ENCODE measurements at regions not wholly inside any gene's neighbourhood (a gene's known extent, or its start where the extent isn't known, plus 50 kb on each side); places are given as distances from the start of the nearest gene placed in this dataset.

- Mint-ChIP-seq H3K4me1 (peaks cover 4% of the 10 kb centered on the region), H3K27me3 (peaks cover 9% of the 10 kb centered on the region), H3K9me3 (ENCODE audit: low read depth) (no peaks in the 10 kb centered on the region), H3K27ac (no peak overlapping the region), H3K36me3 (ENCODE audit: low read depth) (no peaks in the 10 kb centered on the region), H3K4me3 (no peak overlapping the region)
- ChIA-PET CTCF (interaction anchor here (0.9 to 1.4 kb wide), 2 partner anchors 18 to 70 kb away, joined by 3 to 4 read pairs; no protein-coding TSS in a partner anchor), POLR2A (no interaction called here)
- DNase-seq (no peak), ATAC-seq (no peak)
- intact Hi-C loops (cut with DNase I, micrococcal nuclease) = no loop called here
These were observed 101.9 kb upstream of the SCOC start for GRCh38 chr4:140271553-140271952.

DNA sequence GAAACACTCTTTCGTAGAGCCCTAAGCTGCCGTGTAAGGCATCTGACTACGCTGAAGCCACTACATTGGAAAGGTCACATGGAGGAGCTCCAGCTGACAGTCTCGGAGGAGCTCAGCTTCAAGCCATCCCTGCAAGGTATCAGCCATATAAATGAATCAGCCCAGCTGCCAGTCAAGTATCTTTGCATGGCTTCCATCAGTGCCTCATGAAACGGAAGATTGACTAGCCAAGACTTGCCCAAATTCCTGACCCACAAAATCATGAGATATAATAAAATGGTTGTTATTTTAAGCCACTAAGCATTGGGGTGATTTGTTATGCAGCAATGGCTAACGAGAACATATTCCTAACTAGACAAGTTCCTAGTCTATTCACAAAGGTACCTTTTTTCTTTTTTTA lies 104.1 kb upstream of the SCOC start:
- CTCF ChIA-PET = interaction anchor here (0.5 kb wide), 1 partner anchor 20 kb away, joined by 3 read pairs; no protein-coding TSS in a partner anchor

GRCh38 chr4:140268186-140268841 lies 105.1 kb upstream of the SCOC start:
- ATAC-seq (no peak), DNase-seq (no peak)
- ChIA-PET POLR2A (no interaction called here), CTCF (interaction anchor here (1.5 kb wide), 1 partner anchor 92 kb away, joined by 3 read pairs; no protein-coding TSS in a partner anchor)
- no peak overlapping the region for H3K27ac Mint-ChIP-seq
- no peaks in the 10 kb centered on the region for H3K36me3 Mint-ChIP-seq (ENCODE audit: low read depth)
- H3K4me3 Mint-ChIP-seq = no peak overlapping the region
- intact Hi-C loops (cut with DNase I, micrococcal nuclease) = no loop called here
- no peaks in the 10 kb centered on the region for H3K9me3 Mint-ChIP-seq (ENCODE audit: low read depth)
- peaks cover 4% of the 10 kb centered on the region for H3K4me1 Mint-ChIP-seq
- H3K27me3 Mint-ChIP-seq = peaks cover 11% of the 10 kb centered on the region

More for the DNA sequence above, 104.1 kb upstream of the SCOC start:
- Mint-ChIP-seq H3K4me1 (peaks cover 4% of the 10 kb centered on the region), H3K27me3 (peaks cover 9% of the 10 kb centered on the region), H3K4me3 (no peak overlapping the region), H3K27ac (no peak overlapping the region), H3K36me3 (ENCODE audit: low read depth) (no peaks in the 10 kb centered on the region), H3K9me3 (ENCODE audit: low read depth) (no peaks in the 10 kb centered on the region)
- intact Hi-C loops (cut with DNase I, micrococcal nuclease) = no loop called here
- POLR2A ChIA-PET = no interaction called here
- ATAC-seq (no peak), DNase-seq (no peak)

GRCh38 chr4:140267576-140267975 lies 105.9 kb upstream of the SCOC start:
- ATAC-seq (no peak), DNase-seq (no peak)
- H3K36me3 Mint-ChIP-seq (ENCODE audit: low read depth) = no peaks in the 10 kb centered on the region
- CTCF ChIA-PET = interaction anchor here (0.7 to 1.5 kb wide), 4 partner anchors 14 to 93 kb away, joined by 3 to 4 read pairs (median 3); no protein-coding TSS in a partner anchor
- POLR2A ChIA-PET = no interaction called here
- H3K4me3 Mint-ChIP-seq = no peak overlapping the region
- H3K9me3 Mint-ChIP-seq (ENCODE audit: low read depth) = no peaks in the 10 kb centered on the region
- intact Hi-C loops (cut with DNase I, micrococcal nuclease) = no loop called here
- H3K27ac Mint-ChIP-seq = no peak overlapping the region
- H3K27me3 Mint-ChIP-seq = peaks cover 13% of the 10 kb centered on the region
- peaks cover 4% of the 10 kb centered on the region for H3K4me1 Mint-ChIP-seq

DNA sequence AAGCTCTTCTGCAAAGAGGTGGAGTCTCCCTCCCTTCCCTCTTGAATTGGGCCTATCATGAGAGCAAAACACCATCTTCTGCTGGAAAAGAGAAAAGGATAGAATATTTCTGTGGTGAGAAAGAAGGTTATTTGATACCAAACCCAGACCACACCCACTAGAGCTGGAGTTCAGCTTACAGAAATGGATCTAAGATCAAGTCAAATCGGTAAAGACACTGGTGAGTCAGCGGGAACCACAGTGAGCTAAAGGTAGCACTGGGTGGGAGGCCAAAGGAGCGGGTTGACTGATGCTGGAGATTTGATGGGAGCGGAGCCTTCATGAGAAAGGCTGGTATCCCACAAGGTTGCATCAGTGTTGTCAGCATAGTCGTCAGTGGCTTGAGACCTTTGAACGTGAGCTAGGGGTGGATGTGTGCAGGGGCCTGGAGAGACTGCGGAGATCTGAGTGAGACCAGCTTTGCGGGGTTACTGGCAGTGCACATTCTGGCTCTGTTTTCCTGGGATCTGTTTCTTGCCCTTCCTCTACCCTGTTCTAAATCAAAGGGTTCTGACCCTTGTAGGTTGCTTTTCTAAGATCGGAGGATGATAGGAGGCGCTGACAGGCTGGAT lies 106.4 kb upstream of the SCOC start:
- intact Hi-C loops (cut with DNase I, micrococcal nuclease) = no loop called here
- H3K36me3 Mint-ChIP-seq (ENCODE audit: low read depth) = no peaks in the 10 kb centered on the region
- ChIA-PET CTCF (interaction anchor here (0.6 to 1.5 kb wide), 5 partner anchors 14 to 1040 kb away, joined by 3 to 4 read pairs (median 3); no protein-coding TSS in a partner anchor), POLR2A (no interaction called here)
- no peaks in the 10 kb centered on the region for H3K9me3 Mint-ChIP-seq (ENCODE audit: low read depth)
- ATAC-seq (peak; percentile 80), DNase-seq (peak; percentile 40)
- H3K27me3 Mint-ChIP-seq = peaks cover 9% of the 10 kb centered on the region
- no peak overlapping the region for H3K27ac Mint-ChIP-seq
- peaks cover 4% of the 10 kb centered on the region for H3K4me1 Mint-ChIP-seq
- no peak overlapping the region for H3K4me3 Mint-ChIP-seq

- H3K27me3 Mint-ChIP-seq = peaks cover 11% of the 10 kb centered on the region
These were observed 106.2 kb upstream of the MAML3 start for GRCh38 chr4:140260227-140260626.

GRCh38 chr4:140258476-140258875 lies 104.5 kb upstream of the MAML3 start:
- ATAC-seq (no peak), DNase-seq (no peak)
- Mint-ChIP-seq H3K4me3 (no peak overlapping the region), H3K36me3 (ENCODE audit: low read depth) (no peaks in the 10 kb centered on the region), H3K27me3 (peaks cover 20% of the 10 kb centered on the region), H3K27ac (no peak overlapping the region), H3K9me3 (ENCODE audit: low read depth) (no peaks in the 10 kb centered on the region), H3K4me1 (peaks cover 16% of the 10 kb centered on the region)
- POLR2A ChIA-PET = no interaction called here
- CTCF ChIA-PET = interaction anchor here (1.6 kb wide), 1 partner anchor 246 kb away, joined by 5 read pairs; no protein-coding TSS in a partner anchor
- intact Hi-C loops (cut with DNase I, micrococcal nuclease) = loop anchor here in 1 of 2 experiments (10.0 kb wide), 1 partner anchor 604 kb away; no protein-coding TSS in a partner anchor

More at GRCh38 chr4:140260227-140260626, 106.2 kb upstream of the MAML3 start:
- ChIA-PET POLR2A (no interaction called here), CTCF (interaction anchor here (0.6 kb wide), 1 partner anchor 312 kb away, joined by 3 read pairs; no protein-coding TSS in a partner anchor)
- DNase-seq = no peak
- peaks cover 13% of the 10 kb centered on the region for H3K4me1 Mint-ChIP-seq
- H3K9me3 Mint-ChIP-seq (ENCODE audit: low read depth) = no peaks in the 10 kb centered on the region
- intact Hi-C loops (cut with DNase I, micrococcal nuclease) = no loop called here
- H3K27ac Mint-ChIP-seq = no peak overlapping the region
- no peaks in the 10 kb centered on the region for H3K36me3 Mint-ChIP-seq (ENCODE audit: low read depth)
- no peak overlapping the region for H3K4me3 Mint-ChIP-seq
- no peak for ATAC-seq

- no peak for DNase-seq
- no peaks in the 10 kb centered on the region for H3K36me3 Mint-ChIP-seq (ENCODE audit: low read depth)
- H3K27me3 Mint-ChIP-seq = peaks cover 16% of the 10 kb centered on the region
- intact Hi-C loops (cut with DNase I, micrococcal nuclease) = loop anchor here in 1 of 2 experiments (10.0 kb wide), 1 partner anchor 603 kb away; no protein-coding TSS in a partner anchor
- H3K4me1 Mint-ChIP-seq = peaks cover 19% of the 10 kb centered on the region
- no peak overlapping the region for H3K27ac Mint-ChIP-seq
- ChIA-PET POLR2A (no interaction called here), CTCF (interaction anchor here (1.0 kb wide), 1 partner anchor 103 kb away, joined by 4 read pairs; no protein-coding TSS in a partner anchor)
- ATAC-seq = no peak
- H3K9me3 Mint-ChIP-seq (ENCODE audit: low read depth) = no peaks in the 10 kb centered on the region
- H3K4me3 Mint-ChIP-seq = no peak overlapping the region
These were observed 103.7 kb upstream of the MAML3 start for GRCh38 chr4:140257461-140258305.

GRCh38 chr4:140256941-140257340 lies 103.0 kb upstream of the MAML3 start:
- POLR2A ChIA-PET = no interaction called here
- DNase-seq (no peak), ATAC-seq (no peak)
- Mint-ChIP-seq H3K4me3 (no peak overlapping the region), H3K4me1 (peaks cover 24% of the 10 kb centered on the region), H3K9me3 (ENCODE audit: low read depth) (no peaks in the 10 kb centered on the region), H3K27me3 (peaks cover 21% of the 10 kb centered on the region), H3K36me3 (ENCODE audit: low read depth) (peaks cover under 1% of the 10 kb centered on the region), H3K27ac (no peak overlapping the region)
- CTCF ChIA-PET = interaction anchor here (1.0 kb wide), 2 partner anchors 13 to 104 kb away, joined by 3 to 4 read pairs; no protein-coding TSS in a partner anchor
- intact Hi-C loops (cut with DNase I, micrococcal nuclease) = loop anchor here in 1 of 2 experiments (10.0 kb wide), 1 partner anchor 602 kb away; no protein-coding TSS in a partner anchor

GRCh38 chr4:140256335-140256734 lies 102.4 kb upstream of the MAML3 start:
- Mint-ChIP-seq H3K36me3 (ENCODE audit: low read depth) (peaks cover 1% of the 10 kb centered on the region), H3K4me1 (peaks cover 30% of the 10 kb centered on the region), H3K27ac (no peak overlapping the region), H3K9me3 (ENCODE audit: low read depth) (no peaks in the 10 kb centered on the region), H3K4me3 (no peak overlapping the region), H3K27me3 (peaks cover 18% of the 10 kb centered on the region)
- ChIA-PET POLR2A (no interaction called here), CTCF (interaction anchor here (1.0 kb wide), 1 partner anchor 12 kb away, joined by 3 read pairs; no protein-coding TSS in a partner anchor)
- intact Hi-C loops (cut with DNase I, micrococcal nuclease) = loop anchor here in 1 of 2 experiments (10.0 kb wide), 1 partner anchor 602 kb away; no protein-coding TSS in a partner anchor
- DNase-seq (peak; percentile 38), ATAC-seq (peak; percentile 41)

- no peak overlapping the region for H3K4me3 Mint-ChIP-seq
- ATAC-seq (peak; percentile 22), DNase-seq (no peak)
- H3K27ac Mint-ChIP-seq = no peak overlapping the region
- no peaks in the 10 kb centered on the region for H3K9me3 Mint-ChIP-seq (ENCODE audit: low read depth)
- peaks cover 32% of the 10 kb centered on the region for H3K4me1 Mint-ChIP-seq
- peaks cover 1% of the 10 kb centered on the region for H3K36me3 Mint-ChIP-seq (ENCODE audit: low read depth)
- ChIA-PET CTCF (interaction anchor here (1.0 to 2.8 kb wide), 4 partner anchors 9 to 243 kb away, joined by 3 to 31 read pairs (median 8); no protein-coding TSS in a partner anchor), POLR2A (no interaction called here)
- peaks cover 17% of the 10 kb centered on the region for H3K27me3 Mint-ChIP-seq
- intact Hi-C loops (cut with DNase I, micrococcal nuclease) = loop anchor here in 1 of 2 experiments (10.0 kb wide), 1 partner anchor 601 kb away; no protein-coding TSS in a partner anchor
These were observed 101.9 kb upstream of the MAML3 start for GRCh38 chr4:140255927-140256326.
